ENCODE measurements at regions not wholly inside any gene's neighbourhood (a gene's known extent, or its start where the extent isn't known, plus 50 kb on each side); places are given as distances from the start of the nearest gene placed in this dataset.
"Not testable (repeated sequence)": the region's sequence is repeated elsewhere in the genome, so short reads cannot be mapped to it uniquely, and the experiment has no call there.

DNA sequence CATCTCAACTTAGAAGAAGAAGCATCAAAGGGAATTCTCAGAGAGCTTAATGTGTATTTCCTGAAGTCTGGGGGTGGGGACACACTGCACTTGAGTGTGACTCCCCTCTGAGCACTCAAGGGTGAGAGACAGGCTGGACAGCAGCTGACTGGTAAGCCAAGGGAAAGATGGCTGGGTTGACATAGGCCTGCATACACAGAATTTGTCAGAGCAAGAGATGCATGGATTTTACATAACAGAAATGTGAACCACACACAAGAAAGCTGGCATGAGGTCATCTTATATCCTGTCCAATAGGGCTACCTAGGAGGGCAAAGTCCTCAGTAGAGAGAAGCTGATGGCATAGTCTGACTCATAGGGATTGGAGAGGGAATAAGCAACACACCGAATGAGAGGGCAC lies 114.3 kb upstream of the EPB41L4A start:
- DNase-seq, result no peak
- Histone ChIP-seq H3K27ac (ENCODE audit: insufficient read depth in 1 of 2, low read depth in 1 of 2, low read length in 2 of 2, poor library complexity in 1 of 2, severe bottlenecking in 2 of 2) (no peak overlapping the region), H3K9me3 (ENCODE audit: control extremely low read depth in 1 of 5, control insufficient read depth in 4 of 5, insufficient read depth in 2 of 5, low read depth in 1 of 5, low read length in 4 of 5) (no peaks in the 10 kb centered on the region), H3K27me3 (replicated peaks in 2 of 5; ENCODE audit: control insufficient read depth in 4 of 5, insufficient read depth in 5 of 5, low read length in 4 of 5) (no peaks in the 10 kb centered on the region), H3K4me3 (ENCODE audit: control insufficient read depth in 1 of 7, extremely low read depth in 1 of 7, insufficient read depth in 4 of 7, low read depth in 2 of 7, low read length in 6 of 7) (no peak overlapping the region), H3K4me1 (ENCODE audit: control extremely low read depth in 1 of 4, control insufficient read depth in 4 of 4, insufficient read depth in 4 of 4, low read length in 3 of 4) (no peaks in the 10 kb centered on the region), H3K36me3 (ENCODE audit: control insufficient read depth in 4 of 4, insufficient read depth in 4 of 4, low read length in 3 of 4) (no peaks in the 10 kb centered on the region)
- WGBS (ENCODE audit: insufficient coverage), result 0% methylated on average over 1 of the region's 1 CpG
- ChIA-PET POLR2A (no interaction called here), CTCF (interaction anchor here (0.6 to 1.3 kb wide), 3 partner anchors 12 to 214 kb away, joined by 3 to 4 read pairs (median 3); no protein-coding TSS in a partner anchor)

GRCh38 chr5:112534067-112534583 lies 115.0 kb upstream of the EPB41L4A start:
- H3K9me3 ChIP-seq (ENCODE audit: control extremely low read depth in 1 of 5, control insufficient read depth in 4 of 5, insufficient read depth in 2 of 5, low read depth in 1 of 5, low read length in 4 of 5), result peaks cover 0 to 2% (median 0%) of the 10 kb centered on the region in 5 experiments
- DNase-seq, result no peak
- H3K27ac ChIP-seq (ENCODE audit: insufficient read depth in 1 of 2, low read depth in 1 of 2, low read length in 2 of 2, poor library complexity in 1 of 2, severe bottlenecking in 2 of 2), result no peak overlapping the region
- H3K4me3 ChIP-seq (ENCODE audit: control insufficient read depth in 1 of 7, extremely low read depth in 1 of 7, insufficient read depth in 4 of 7, low read depth in 2 of 7, low read length in 6 of 7), result no peak overlapping the region
- no peaks in the 10 kb centered on the region for H3K4me1 ChIP-seq (ENCODE audit: control extremely low read depth in 1 of 4, control insufficient read depth in 4 of 4, insufficient read depth in 4 of 4, low read length in 3 of 4)
- ChIA-PET POLR2A (no interaction called here), CTCF (no interaction called here)
- 100% methylated on average over 1 of the region's 1 CpG for WGBS (ENCODE audit: insufficient coverage)
- no peaks in the 10 kb centered on the region for H3K27me3 ChIP-seq (replicated peaks in 2 of 5; ENCODE audit: control insufficient read depth in 4 of 5, insufficient read depth in 5 of 5, low read length in 4 of 5)
- H3K36me3 ChIP-seq (ENCODE audit: control insufficient read depth in 4 of 4, insufficient read depth in 4 of 4, low read length in 3 of 4), result no peaks in the 10 kb centered on the region

GRCh38 chr5:112534611-112535255 lies 115.7 kb upstream of the EPB41L4A start:
- no peaks in the 10 kb centered on the region for H3K27me3 ChIP-seq (replicated peaks in 2 of 5; ENCODE audit: control insufficient read depth in 4 of 5, insufficient read depth in 5 of 5, low read length in 4 of 5)
- H3K9me3 ChIP-seq (ENCODE audit: control extremely low read depth in 1 of 5, control insufficient read depth in 4 of 5, insufficient read depth in 2 of 5, low read depth in 1 of 5, low read length in 4 of 5), result peaks cover 0 to 2% (median 0%) of the 10 kb centered on the region in 5 experiments
- no peak overlapping the region for H3K27ac ChIP-seq (ENCODE audit: insufficient read depth in 1 of 2, low read depth in 1 of 2, low read length in 2 of 2, poor library complexity in 1 of 2, severe bottlenecking in 2 of 2)
- no peaks in the 10 kb centered on the region for H3K36me3 ChIP-seq (ENCODE audit: control insufficient read depth in 4 of 4, insufficient read depth in 4 of 4, low read length in 3 of 4)
- ChIA-PET CTCF (no interaction called here), POLR2A (no interaction called here)
- H3K4me3 ChIP-seq (ENCODE audit: control insufficient read depth in 1 of 7, extremely low read depth in 1 of 7, insufficient read depth in 4 of 7, low read depth in 2 of 7, low read length in 6 of 7), result no peak overlapping the region
- DNase-seq, result no peak
- peaks cover 0 to 1% (median 0%) of the 10 kb centered on the region in 4 experiments for H3K4me1 ChIP-seq (ENCODE audit: control extremely low read depth in 1 of 4, control insufficient read depth in 4 of 4, insufficient read depth in 4 of 4, low read length in 3 of 4)
- 83% methylated on average over 3 of the region's 4 CpGs for WGBS (ENCODE audit: insufficient coverage)

GRCh38 chr5:112535356-112535755 lies 116.3 kb upstream of the EPB41L4A start:
- CTCF ChIA-PET, result interaction anchor here (1.0 kb wide), 1 partner anchor 155 kb away, joined by 3 read pairs; no protein-coding TSS in a partner anchor
- WGBS (ENCODE audit: insufficient coverage), result no CpG with 5 or more reads among the region's 2 CpGs
- Histone ChIP-seq H3K27me3 (replicated peaks in 2 of 5; ENCODE audit: control insufficient read depth in 4 of 5, insufficient read depth in 5 of 5, low read length in 4 of 5) (no peaks in the 10 kb centered on the region), H3K9me3 (ENCODE audit: control extremely low read depth in 1 of 5, control insufficient read depth in 4 of 5, insufficient read depth in 2 of 5, low read depth in 1 of 5, low read length in 4 of 5) (peaks cover 0 to 2% (median 0%) of the 10 kb centered on the region in 5 experiments), H3K36me3 (ENCODE audit: control insufficient read depth in 4 of 4, insufficient read depth in 4 of 4, low read length in 3 of 4) (no peaks in the 10 kb centered on the region), H3K4me3 (ENCODE audit: control insufficient read depth in 1 of 7, extremely low read depth in 1 of 7, insufficient read depth in 4 of 7, low read depth in 2 of 7, low read length in 6 of 7) (no peak overlapping the region), H3K4me1 (ENCODE audit: control extremely low read depth in 1 of 4, control insufficient read depth in 4 of 4, insufficient read depth in 4 of 4, low read length in 3 of 4) (peaks cover 0 to 2% (median 0%) of the 10 kb centered on the region in 4 experiments), H3K27ac (ENCODE audit: insufficient read depth in 1 of 2, low read depth in 1 of 2, low read length in 2 of 2, poor library complexity in 1 of 2, severe bottlenecking in 2 of 2) (no peak overlapping the region)
- POLR2A ChIA-PET, result no interaction called here
- no peak for DNase-seq

- H3K36me3 ChIP-seq (ENCODE audit: control insufficient read depth in 4 of 4, insufficient read depth in 4 of 4, low read length in 3 of 4); H3K4me3 ChIP-seq (ENCODE audit: control insufficient read depth in 1 of 7, extremely low read depth in 1 of 7, insufficient read depth in 4 of 7, low read depth in 2 of 7, low read length in 6 of 7); H3K9me3 ChIP-seq (ENCODE audit: control extremely low read depth in 1 of 5, control insufficient read depth in 4 of 5, insufficient read depth in 2 of 5, low read depth in 1 of 5, low read length in 4 of 5); H3K4me1 ChIP-seq (ENCODE audit: control extremely low read depth in 1 of 4, control insufficient read depth in 4 of 4, insufficient read depth in 4 of 4, low read length in 3 of 4); H3K27ac ChIP-seq (ENCODE audit: insufficient read depth in 1 of 2, low read depth in 1 of 2, low read length in 2 of 2, poor library complexity in 1 of 2, severe bottlenecking in 2 of 2); POLR2A ChIA-PET; DNase-seq; H3K27me3 ChIP-seq (replicated peaks in 2 of 5; ENCODE audit: control insufficient read depth in 4 of 5, insufficient read depth in 5 of 5, low read length in 4 of 5): not testable (repeated sequence)
- CTCF ChIA-PET, result interaction anchor here (1.8 to 2.8 kb wide), 2 partner anchors 14 to 213 kb away, joined by 4 to 13 read pairs; no protein-coding TSS in a partner anchor
- no CpG with 5 or more reads among the region's 3 CpGs for WGBS (ENCODE audit: insufficient coverage)
These were observed 125.5 kb upstream of the EPB41L4A start for GRCh38 chr5:112544558-112544957.

DNA sequence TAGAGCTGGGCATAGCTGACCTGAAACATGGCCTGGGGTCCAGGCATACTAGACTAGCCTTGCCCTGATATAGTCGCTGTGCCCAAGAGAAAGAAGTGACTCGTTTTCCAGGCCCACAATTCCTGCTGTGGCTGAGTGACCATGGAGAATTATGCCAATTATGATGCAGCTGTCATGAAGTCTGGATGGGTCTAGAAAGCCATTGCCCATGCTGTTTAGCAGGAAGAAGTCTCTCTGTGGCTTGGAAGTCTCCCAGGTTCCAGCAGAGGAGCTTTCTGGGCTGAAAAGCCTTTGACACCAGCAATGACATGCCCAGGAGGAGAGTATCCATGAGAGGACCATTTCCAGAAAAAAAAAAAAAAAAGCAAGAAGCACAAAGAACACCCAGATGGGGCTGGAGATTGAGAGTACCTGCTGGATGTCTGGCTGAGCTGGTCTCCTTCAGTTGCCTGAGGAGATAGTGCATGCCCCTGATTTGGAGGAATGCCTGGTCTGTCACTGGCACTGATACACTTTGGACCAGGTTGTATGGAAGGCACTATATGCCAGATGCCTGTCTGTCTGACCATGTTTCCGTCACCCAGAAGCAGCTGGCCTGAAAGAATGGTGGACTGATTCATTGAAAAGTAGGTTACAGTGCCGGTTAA lies 128.0 kb upstream of the EPB41L4A start:
- no peak overlapping the region for H3K4me3 ChIP-seq (ENCODE audit: control insufficient read depth in 1 of 7, extremely low read depth in 1 of 7, insufficient read depth in 4 of 7, low read depth in 2 of 7, low read length in 6 of 7)
- H3K36me3 ChIP-seq (ENCODE audit: control insufficient read depth in 4 of 4, insufficient read depth in 4 of 4, low read length in 3 of 4), result no peaks in the 10 kb centered on the region
- no peaks in the 10 kb centered on the region for H3K4me1 ChIP-seq (ENCODE audit: control extremely low read depth in 1 of 4, control insufficient read depth in 4 of 4, insufficient read depth in 4 of 4, low read length in 3 of 4)
- CTCF ChIA-PET, result interaction anchor here (0.9 to 2.8 kb wide), 4 partner anchors 14 to 211 kb away, joined by 3 to 13 read pairs (median 4); no protein-coding TSS in a partner anchor
- no peak overlapping the region for H3K27ac ChIP-seq (ENCODE audit: insufficient read depth in 1 of 2, low read depth in 1 of 2, low read length in 2 of 2, poor library complexity in 1 of 2, severe bottlenecking in 2 of 2)
- peaks cover 0 to 7% (median 1%) of the 10 kb centered on the region in 5 experiments for H3K27me3 ChIP-seq (replicated peaks in 2 of 5; ENCODE audit: control insufficient read depth in 4 of 5, insufficient read depth in 5 of 5, low read length in 4 of 5)
- no peak for DNase-seq
- POLR2A ChIA-PET, result no interaction called here
- no peaks in the 10 kb centered on the region for H3K9me3 ChIP-seq (ENCODE audit: control extremely low read depth in 1 of 5, control insufficient read depth in 4 of 5, insufficient read depth in 2 of 5, low read depth in 1 of 5, low read length in 4 of 5)
- WGBS (ENCODE audit: insufficient coverage), result 93% methylated on average over 3 of the region's 4 CpGs

All from common myeloid progenitor, CD34-positive (primary cell).